HG03095 (cell line): ENCODE measurements at regions not wholly inside any gene's neighbourhood (a gene's known extent, or its start where the extent isn't known, plus 50 kb on each side); places are given as distances from the start of the nearest gene placed in this dataset.
A peak's percentile ranks its signal among the peaks of the same experiment; 100 is the strongest.
"Not testable (repeated sequence)": the region's sequence is repeated elsewhere in the genome, so short reads cannot be mapped to it uniquely, and the experiment has no call there.

Experiments used
- ATAC-seq: cut with Tn5 transposase; IDR thresholded peaks from one replicate; pipeline ENCODE4 v1.9.1; 2021; ENCODE audit warnings: moderate library complexity; ENCODE audit not compliant: unreplicated experiment

- no peak for ATAC-seq
Measured at GRCh38 chr1:212155219-212155618, 119.7 kb downstream of the DTL start.

GRCh38 chr1:212157252-212157651, 121.7 kb downstream of the DTL start:
- ATAC-seq, result no peak

GRCh38 chr1:212158912-212159796, 123.6 kb downstream of the DTL start:
- peak; percentile 38 for ATAC-seq

- ATAC-seq, result no peak
Measured at GRCh38 chr1:212161231-212161781, 123.9 kb upstream of the PPP2R5A start.

- peak; percentile 50 for ATAC-seq
Measured at GRCh38 chr1:212162635-212163034, 122.6 kb upstream of the PPP2R5A start.

- ATAC-seq, result no peak
Measured at GRCh38 chr1:212164095-212164872, 120.9 kb upstream of the PPP2R5A start.

GRCh38 chr1:212166244-212166643, 119.0 kb upstream of the PPP2R5A start:
- no peak for ATAC-seq

- no peak for ATAC-seq
Measured at GRCh38 chr1:212166644-212167043, 118.6 kb upstream of the PPP2R5A start.

GRCh38 chr1:212167098-212167497, 118.1 kb upstream of the PPP2R5A start:
- no peak for ATAC-seq

- no peak for ATAC-seq
Measured at GRCh38 chr1:212173567-212173966, 111.6 kb upstream of the PPP2R5A start.

GRCh38 chr1:212174295-212174694, 110.9 kb upstream of the PPP2R5A start:
- ATAC-seq, result not testable (repeated sequence)

- ATAC-seq, result no peak
Measured at GRCh38 chr1:212177542-212177941, 107.7 kb upstream of the PPP2R5A start.

GRCh38 chr1:212178851-212179250, 106.4 kb upstream of the PPP2R5A start:
- ATAC-seq, result no peak

- ATAC-seq, result no peak
Measured at GRCh38 chr1:212179394-212180076, 105.7 kb upstream of the PPP2R5A start.

GRCh38 chr1:212181015-212181882, 104.0 kb upstream of the PPP2R5A start:
- ATAC-seq, result no peak

GRCh38 chr1:212182171-212182570, 103.0 kb upstream of the PPP2R5A start:
- no peak for ATAC-seq

- no peak for ATAC-seq
Measured at GRCh38 chr1:212182579-212182978, 102.6 kb upstream of the PPP2R5A start.

- ATAC-seq, result peak; percentile 98
Measured at GRCh38 chr1:212186427-212187207, 98.6 kb upstream of the PPP2R5A start.

GRCh38 chr1:212188599-212189351, 96.4 kb upstream of the PPP2R5A start:
- no peak for ATAC-seq
